ENCODE measurements at regions not wholly inside any gene's neighbourhood (a gene's known extent, or its start where the extent isn't known, plus 50 kb on each side); places are given as distances from the start of the nearest gene placed in this dataset.

DNA sequence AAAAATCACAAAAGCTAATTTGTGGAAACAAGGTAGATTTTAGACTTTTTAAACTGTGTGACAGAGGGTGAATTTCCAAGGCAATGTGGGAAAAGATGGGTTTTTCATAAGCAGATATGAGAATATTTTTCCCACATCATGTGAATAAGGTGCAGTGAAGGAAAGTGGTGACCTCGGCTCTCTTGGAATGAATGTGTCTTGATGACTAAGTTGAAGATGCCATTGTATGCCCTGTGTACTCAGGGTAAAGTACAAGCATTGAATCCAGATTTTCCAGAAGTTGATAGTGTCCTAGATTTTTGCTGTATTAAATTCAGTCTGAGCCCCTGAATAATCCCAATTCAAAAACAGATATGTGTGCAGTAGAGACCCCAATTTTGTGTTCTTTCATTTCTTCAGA is 442.6 kb upstream of the ADGRL2 start (continued):
- no peak for TF ChIP-seq RAD21 (IDR thresholded peaks at IDR 0.05 in 1 of 2, conservative IDR thresholded peaks at IDR 0.05 in 1 of 2; ENCODE audit: low read depth in 2 of 2, low read length in 2 of 2)
- no peak for TF ChIP-seq CBX8 (IDR thresholded peaks at IDR 0.05; ENCODE audit: borderline replicate concordance, low read depth, low read length)
- TF ChIP-seq TAF7 (optimal IDR thresholded peaks at IDR 0.05; ENCODE audit: borderline replicate concordance, low read depth, low read length) = no peak
- TF ChIP-seq, protein P1, sequence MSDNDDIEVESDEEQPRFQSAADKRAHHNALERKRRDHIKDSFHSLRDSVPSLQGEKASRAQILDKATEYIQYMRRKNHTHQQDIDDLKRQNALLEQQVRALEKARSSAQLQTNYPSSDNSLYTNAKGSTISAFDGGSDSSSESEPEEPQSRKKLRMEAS (IDR thresholded peaks at IDR 0.05) = no peak

Measured in H1 (cell line).